ENCODE measurements at regions not wholly inside any gene's neighbourhood (a gene's known extent, or its start where the extent isn't known, plus 50 kb on each side); places are given as distances from the start of the nearest gene placed in this dataset.

DNA sequence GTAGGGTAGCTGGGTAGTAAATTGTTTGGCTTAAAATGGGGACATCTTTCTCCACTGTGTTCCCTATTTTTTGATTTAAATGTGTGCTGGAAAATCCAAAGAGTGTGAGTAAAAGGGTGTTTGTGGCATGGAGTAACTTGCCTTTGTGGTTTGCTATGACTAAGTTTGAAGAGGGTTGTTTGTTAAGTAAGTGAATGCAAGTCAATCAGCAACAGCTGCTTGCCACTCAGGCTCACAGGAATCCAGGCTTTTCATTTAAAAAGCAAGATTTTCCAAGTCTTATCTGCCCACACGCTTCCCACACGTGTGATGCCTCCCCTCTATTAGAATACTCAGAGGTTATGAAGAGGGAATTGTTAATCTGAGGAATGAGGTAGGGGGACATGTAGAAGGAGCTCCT is 847.7 kb upstream of the RBFOX1 start:
- FAIRE-seq: no peak
- dilution Hi-C loops (cut with MboI; ENCODE audit: extremely low pct_ligation_motif_present, low sequenced_read_pairs): no loop called here
- Histone ChIP-seq H3K36me3 (ENCODE audit: control insufficient read depth in 2 of 2, extremely low read depth in 1 of 2, insufficient read depth in 2 of 2, low read length in 2 of 2) (no peaks in the 10 kb centered on the region), H3K79me2 (ENCODE audit: control insufficient read depth, insufficient read depth, low read length) (no peaks in the 10 kb centered on the region), H3K9me3 (ENCODE audit: control insufficient read depth, low read depth, low read length) (no peaks in the 10 kb centered on the region), H3K27me3 (ENCODE audit: control insufficient read depth, extremely low read depth, insufficient read depth, low read length) (no peaks in the 10 kb centered on the region), H3K4me2 (ENCODE audit: control insufficient read depth, extremely low read depth, insufficient read depth, low read depth, low read length) (no peak overlapping the region), H2AFZ (ENCODE audit: control insufficient read depth, low read length) (no peak overlapping the region), H3K27ac (ENCODE audit: control insufficient read depth, insufficient read depth, low read length) (no peak overlapping the region), H4K20me1 (ENCODE audit: control insufficient read depth, extremely low read depth, insufficient read depth, low read length) (no peaks in the 10 kb centered on the region), H3K9ac (ENCODE audit: control insufficient read depth, extremely low read depth, insufficient read depth, low read length) (no peak overlapping the region), H3K9me1 (ENCODE audit: control insufficient read depth, extremely low read depth, insufficient read depth, low read length) (no peaks in the 10 kb centered on the region), H3K4me3 (ENCODE audit: control insufficient read depth in 2 of 3, extremely low read depth in 1 of 3, insufficient read depth in 2 of 3, low read depth in 1 of 3, low read length in 3 of 3) (no peak overlapping the region), H3K4me1 (ENCODE audit: control insufficient read depth, extremely low read depth, insufficient read depth, low read length) (no peaks in the 10 kb centered on the region)
- TF ChIP-seq, protein P1, sequence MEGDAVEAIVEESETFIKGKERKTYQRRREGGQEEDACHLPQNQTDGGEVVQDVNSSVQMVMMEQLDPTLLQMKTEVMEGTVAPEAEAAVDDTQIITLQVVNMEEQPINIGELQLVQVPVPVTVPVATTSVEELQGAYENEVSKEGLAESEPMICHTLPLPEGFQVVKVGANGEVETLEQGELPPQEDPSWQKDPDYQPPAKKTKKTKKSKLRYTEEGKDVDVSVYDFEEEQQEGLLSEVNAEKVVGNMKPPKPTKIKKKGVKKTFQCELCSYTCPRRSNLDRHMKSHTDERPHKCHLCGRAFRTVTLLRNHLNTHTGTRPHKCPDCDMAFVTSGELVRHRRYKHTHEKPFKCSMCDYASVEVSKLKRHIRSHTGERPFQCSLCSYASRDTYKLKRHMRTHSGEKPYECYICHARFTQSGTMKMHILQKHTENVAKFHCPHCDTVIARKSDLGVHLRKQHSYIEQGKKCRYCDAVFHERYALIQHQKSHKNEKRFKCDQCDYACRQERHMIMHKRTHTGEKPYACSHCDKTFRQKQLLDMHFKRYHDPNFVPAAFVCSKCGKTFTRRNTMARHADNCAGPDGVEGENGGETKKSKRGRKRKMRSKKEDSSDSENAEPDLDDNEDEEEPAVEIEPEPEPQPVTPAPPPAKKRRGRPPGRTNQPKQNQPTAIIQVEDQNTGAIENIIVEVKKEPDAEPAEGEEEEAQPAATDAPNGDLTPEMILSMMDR (optimal IDR thresholded peaks at IDR 0.05 in 1 of 3, IDR thresholded peaks at IDR 0.05 in 1 of 3, conservative IDR thresholded peaks at IDR 0.05 in 1 of 3; ENCODE audit: extremely low read depth in 1 of 3, insufficient read depth in 2 of 3, low read length in 3 of 3): no peak
- TF ChIP-seq EZH2 (IDR thresholded peaks at IDR 0.05; ENCODE audit: low read length): no peak
- no peak for DNase-seq (ENCODE audit: low read depth, low spot score)

DNA sequence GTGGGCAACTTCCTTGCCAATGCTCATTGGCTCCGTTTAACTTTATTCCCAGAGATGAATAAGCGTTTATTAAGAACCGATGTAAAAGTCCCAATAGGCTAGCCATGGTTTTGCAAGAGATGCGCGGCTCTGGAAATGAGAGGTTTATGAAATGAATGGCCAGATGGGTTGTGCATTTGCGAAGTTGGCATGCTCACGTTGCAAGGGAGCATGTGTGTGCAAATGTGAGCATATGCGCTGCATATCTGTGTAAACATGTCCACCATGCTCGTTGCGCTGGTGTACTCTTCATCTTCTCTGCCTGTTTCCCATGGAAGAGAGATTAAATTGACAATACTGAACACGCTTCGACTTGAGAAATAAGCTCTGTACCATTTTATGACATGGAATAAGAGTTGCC is 848.6 kb upstream of the RBFOX1 start:
- H3K36me3 ChIP-seq (ENCODE audit: control insufficient read depth in 2 of 2, extremely low read depth in 1 of 2, insufficient read depth in 2 of 2, low read length in 2 of 2): no peaks in the 10 kb centered on the region
- no peaks in the 10 kb centered on the region for H4K20me1 ChIP-seq (ENCODE audit: control insufficient read depth, extremely low read depth, insufficient read depth, low read length)
- FAIRE-seq (no peak), DNase-seq (ENCODE audit: low read depth, low spot score) (no peak)
- no peak overlapping the region for H3K4me3 ChIP-seq (ENCODE audit: control insufficient read depth in 2 of 3, extremely low read depth in 1 of 3, insufficient read depth in 2 of 3, low read depth in 1 of 3, low read length in 3 of 3)
- TF ChIP-seq, protein P1 (optimal IDR thresholded peaks at IDR 0.05 in 1 of 3, IDR thresholded peaks at IDR 0.05 in 1 of 3, conservative IDR thresholded peaks at IDR 0.05 in 1 of 3; ENCODE audit: extremely low read depth in 1 of 3, insufficient read depth in 2 of 3, low read length in 3 of 3): no peak
- no peak for TF ChIP-seq EZH2 (IDR thresholded peaks at IDR 0.05; ENCODE audit: low read length)
- dilution Hi-C loops (cut with MboI; ENCODE audit: extremely low pct_ligation_motif_present, low sequenced_read_pairs): no loop called here
- H2AFZ ChIP-seq (ENCODE audit: control insufficient read depth, low read length): no peak overlapping the region
- H3K9me1 ChIP-seq (ENCODE audit: control insufficient read depth, extremely low read depth, insufficient read depth, low read length): no peaks in the 10 kb centered on the region
- H3K9ac ChIP-seq (ENCODE audit: control insufficient read depth, extremely low read depth, insufficient read depth, low read length): no peak overlapping the region
- no peak overlapping the region for H3K27ac ChIP-seq (ENCODE audit: control insufficient read depth, insufficient read depth, low read length)
- no peaks in the 10 kb centered on the region for H3K79me2 ChIP-seq (ENCODE audit: control insufficient read depth, insufficient read depth, low read length)
- H3K27me3 ChIP-seq (ENCODE audit: control insufficient read depth, extremely low read depth, insufficient read depth, low read length): no peaks in the 10 kb centered on the region
- no peak overlapping the region for H3K4me2 ChIP-seq (ENCODE audit: control insufficient read depth, extremely low read depth, insufficient read depth, low read depth, low read length)
- H3K9me3 ChIP-seq (ENCODE audit: control insufficient read depth, low read depth, low read length): no peaks in the 10 kb centered on the region
- H3K4me1 ChIP-seq (ENCODE audit: control insufficient read depth, extremely low read depth, insufficient read depth, low read length): no peaks in the 10 kb centered on the region

Data from keratinocyte (primary cell).